ENCODE measurements at regions not wholly inside any gene's neighbourhood (a gene's known extent, or its start where the extent isn't known, plus 50 kb on each side); places are given as distances from the start of the nearest gene placed in this dataset.
"Not testable (repeated sequence)": the region's sequence is repeated elsewhere in the genome, so short reads cannot be mapped to it uniquely, and the experiment has no call there.

GRCh38 chr12:116361414-116362223, 84.1 kb upstream of the MED13L start:
- DNase-seq: no peak

GRCh38 chr12:116365114-116365513, 87.6 kb upstream of the MED13L start:
- no peak for DNase-seq

GRCh38 chr12:116365606-116366455, 88.3 kb upstream of the MED13L start:
- DNase-seq: no peak

- no peak for DNase-seq
Measured at GRCh38 chr12:116366456-116366776, 88.9 kb upstream of the MED13L start.

GRCh38 chr12:116366824-116367223, 89.3 kb upstream of the MED13L start:
- DNase-seq: no peak

- DNase-seq: no peak
Measured at GRCh38 chr12:116368196-116369194, 91.0 kb upstream of the MED13L start.

GRCh38 chr12:116370004-116370404, 92.5 kb upstream of the MED13L start:
- DNase-seq: no peak

- DNase-seq: no peak
Measured at GRCh38 chr12:116370886-116371580, 93.5 kb upstream of the MED13L start.

GRCh38 chr12:116372815-116373214, 95.3 kb upstream of the MED13L start:
- no peak for DNase-seq

- no peak for DNase-seq
Measured at GRCh38 chr12:116373572-116374206, 96.2 kb upstream of the MED13L start.

GRCh38 chr12:116374207-116374606, 96.7 kb upstream of the MED13L start:
- no peak for DNase-seq

- DNase-seq: no peak
Measured at GRCh38 chr12:116375278-116375842, 97.9 kb upstream of the MED13L start.

- DNase-seq: no peak
Measured at GRCh38 chr12:116376354-116377193, 99.1 kb upstream of the MED13L start.

GRCh38 chr12:116377194-116377571, 99.7 kb upstream of the MED13L start:
- DNase-seq: not testable (repeated sequence)

- no peak for DNase-seq
Measured at GRCh38 chr12:116378002-116378401, 100.5 kb upstream of the MED13L start.

GRCh38 chr12:116380108-116380507, 102.6 kb upstream of the MED13L start:
- DNase-seq: no peak

- DNase-seq: not testable (repeated sequence)
Measured at GRCh38 chr12:116380740-116381139, 103.2 kb upstream of the MED13L start.

- DNase-seq: no peak
Measured at GRCh38 chr12:116381240-116381743, 103.8 kb upstream of the MED13L start.

GRCh38 chr12:116381744-116382685, 104.5 kb upstream of the MED13L start:
- DNase-seq: no peak

Data from SIG-M5 (cell line).